GM12891 (cell line): ENCODE measurements at regions not wholly inside any gene's neighbourhood (a gene's known extent, or its start where the extent isn't known, plus 50 kb on each side); places are given as distances from the start of the nearest gene placed in this dataset.

ENCODE experiments used
- PAX5 ChIP-seq: IDR thresholded peaks from 2 replicates; pipeline ENCODE4 v1.6.1; 2011; ENCODE audit warnings: low read length, moderate library complexity, mild to moderate bottlenecking; ENCODE audit not compliant: insufficient read depth, severe bottlenecking
- POLR2A ChIP-seq: IDR thresholded peaks from 2 replicates; pipeline ENCODE4 v1.6.1; 2011; ENCODE audit warnings: low read depth, low read length, control low read depth
- POLR2AphosphoS5 ChIP-seq: IDR thresholded peaks from 2 replicates; pipeline ENCODE4 v1.6.1; 2011; ENCODE audit warnings: low read depth, low read length, control low read depth
- SPI1 ChIP-seq: IDR thresholded peaks from 2 replicates; pipeline ENCODE4 v1.6.1; 2011; ENCODE audit warnings: low read depth, low read length, control low read depth
- TAF1 ChIP-seq: IDR thresholded peaks from 2 replicates; pipeline ENCODE4 v1.6.1; 2011; ENCODE audit warnings: low read depth, low read length, control low read depth

GRCh38 chr9:80651044-80651443, 1038.3 kb downstream of the TLE1 start:
- TF ChIP-seq POLR2AphosphoS5 (no peak), POLR2A (no peak), SPI1 (no peak), TAF1 (no peak), PAX5 (no peak)
